Peyer's patch (tissue), 4 donors: ENCODE measurements at regions not wholly inside any gene's neighbourhood (a gene's known extent, or its start where the extent isn't known, plus 50 kb on each side); places are given as distances from the start of the nearest gene placed in this dataset.

Source experiments
- DNase-seq, 3 donors: peaks; one replicate each; pipeline ENCODE4 v3.0.0-alpha.2; 2017 to 2019
- H3K27ac ChIP-seq, 4 donors: fragments of 200-600 bp; sonication (generic); one replicate each; pipeline ENCODE4 v1.5.1; 2016 to 2019
- H3K27me3 ChIP-seq, 2 donors: fragments of 200-600 bp; sonication (generic); one replicate each; pipeline ENCODE4 v1.5.1; 2019
- H3K36me3 ChIP-seq, 3 donors: fragments of 200-600 bp; sonication (generic); one replicate each; pipeline ENCODE4 v1.5.1; 2016 to 2019
- H3K4me1 ChIP-seq, 4 donors: fragments of 200-600 bp; sonication (generic); one replicate each; pipeline ENCODE4 v1.5.1; 2016 to 2019
- H3K4me3 ChIP-seq, 4 donors: fragments of 200-600 bp; sonication (generic); 1 replicate in 3 of 4; 2 replicates in 1 of 4; pipeline ENCODE4 v1.5.1; 2016 to 2019; ENCODE audit warnings: mild to moderate bottlenecking in 1 of 4
- H3K9me3 ChIP-seq, 4 donors: fragments of 200-600 bp; sonication (generic); one replicate each; pipeline ENCODE4 v1.5.1; 2016 to 2019; ENCODE audit warnings: mild to moderate bottlenecking in 1 of 4
- POLR2A ChIP-seq, 2 donors: fragments of 450-650 bp; IDR thresholded peaks; one replicate each; pipeline ENCODE4 v1.5.1; 2017; ENCODE audit warnings: antibody characterized with exemption in 2 of 2, mild to moderate bottlenecking in 2 of 2, moderate library complexity in 2 of 2
- TF ChIP-seq, protein P1 (sequence below), 6 experiments: fragments of 450-650 bp in 4 of 6; fragments of 200-600 bp in 2 of 6; sonication (generic) in 1 of 6; IDR thresholded peaks; one replicate each; pipeline ENCODE4 v1.5.1; 2017 to 2019; ENCODE audit warnings: antibody characterized with exemption in 6 of 6, mild to moderate bottlenecking in 3 of 6, moderate library complexity in 1 of 6

DNA sequence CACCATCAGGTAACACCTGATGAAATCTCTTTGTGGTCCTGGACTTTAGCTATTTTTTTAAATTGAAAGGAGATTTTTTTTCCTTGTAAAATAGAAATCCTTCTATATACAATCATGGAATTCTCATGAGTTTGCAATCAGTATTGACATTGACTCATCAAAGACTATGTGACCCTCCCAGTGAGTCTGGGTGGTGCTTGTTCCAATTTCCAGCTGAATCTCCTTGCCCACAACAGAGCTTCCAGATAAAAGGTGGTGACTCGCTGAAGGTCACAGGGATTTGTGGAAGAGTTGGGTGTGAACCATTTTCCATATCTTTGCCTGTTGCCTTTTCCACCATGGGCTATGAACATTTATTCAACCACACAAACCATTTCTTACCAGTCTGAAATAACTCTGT lies 486.6 kb downstream of the AJAP1 start:
- Histone ChIP-seq H3K4me3 (no peak overlapping the region), H3K4me1 (no peaks in the 10 kb centered on the region), H3K36me3 (no peaks in the 10 kb centered on the region), H3K27ac (no peak overlapping the region), H3K27me3 (no peaks in the 10 kb centered on the region), H3K9me3 (no peaks in the 10 kb centered on the region)
- TF ChIP-seq, protein P1, sequence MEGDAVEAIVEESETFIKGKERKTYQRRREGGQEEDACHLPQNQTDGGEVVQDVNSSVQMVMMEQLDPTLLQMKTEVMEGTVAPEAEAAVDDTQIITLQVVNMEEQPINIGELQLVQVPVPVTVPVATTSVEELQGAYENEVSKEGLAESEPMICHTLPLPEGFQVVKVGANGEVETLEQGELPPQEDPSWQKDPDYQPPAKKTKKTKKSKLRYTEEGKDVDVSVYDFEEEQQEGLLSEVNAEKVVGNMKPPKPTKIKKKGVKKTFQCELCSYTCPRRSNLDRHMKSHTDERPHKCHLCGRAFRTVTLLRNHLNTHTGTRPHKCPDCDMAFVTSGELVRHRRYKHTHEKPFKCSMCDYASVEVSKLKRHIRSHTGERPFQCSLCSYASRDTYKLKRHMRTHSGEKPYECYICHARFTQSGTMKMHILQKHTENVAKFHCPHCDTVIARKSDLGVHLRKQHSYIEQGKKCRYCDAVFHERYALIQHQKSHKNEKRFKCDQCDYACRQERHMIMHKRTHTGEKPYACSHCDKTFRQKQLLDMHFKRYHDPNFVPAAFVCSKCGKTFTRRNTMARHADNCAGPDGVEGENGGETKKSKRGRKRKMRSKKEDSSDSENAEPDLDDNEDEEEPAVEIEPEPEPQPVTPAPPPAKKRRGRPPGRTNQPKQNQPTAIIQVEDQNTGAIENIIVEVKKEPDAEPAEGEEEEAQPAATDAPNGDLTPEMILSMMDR (IDR thresholded peaks at IDR 0.05) = no peak
- no peak for TF ChIP-seq POLR2A (IDR thresholded peaks at IDR 0.05)
- no peak for DNase-seq

DNA sequence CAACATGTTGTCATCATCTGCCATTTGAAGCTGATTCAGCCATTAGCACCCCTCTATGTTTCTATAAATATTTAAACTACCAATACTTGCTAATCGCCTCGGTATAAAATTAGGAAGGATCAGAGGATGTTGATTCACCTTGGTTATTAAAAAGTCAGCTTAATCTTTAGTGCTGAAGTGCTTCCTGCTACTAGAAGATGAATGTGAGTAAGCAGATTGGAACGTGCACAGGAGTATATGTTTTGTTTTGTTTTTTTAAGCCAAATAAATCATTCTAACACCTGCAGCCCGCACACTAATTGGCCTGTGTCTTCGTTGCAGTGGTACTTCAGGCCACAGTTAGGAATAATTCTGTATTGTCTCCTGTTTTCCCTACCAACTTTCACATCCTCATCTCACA lies 485.7 kb downstream of the AJAP1 start:
- Histone ChIP-seq H3K27ac (no peak overlapping the region), H3K27me3 (no peaks in the 10 kb centered on the region), H3K4me3 (no peak overlapping the region), H3K36me3 (no peaks in the 10 kb centered on the region), H3K9me3 (no peaks in the 10 kb centered on the region), H3K4me1 (no peaks in the 10 kb centered on the region)
- no peak for DNase-seq
- TF ChIP-seq, protein P1 (IDR thresholded peaks at IDR 0.05) = no peak
- no peak for TF ChIP-seq POLR2A (IDR thresholded peaks at IDR 0.05)

DNA sequence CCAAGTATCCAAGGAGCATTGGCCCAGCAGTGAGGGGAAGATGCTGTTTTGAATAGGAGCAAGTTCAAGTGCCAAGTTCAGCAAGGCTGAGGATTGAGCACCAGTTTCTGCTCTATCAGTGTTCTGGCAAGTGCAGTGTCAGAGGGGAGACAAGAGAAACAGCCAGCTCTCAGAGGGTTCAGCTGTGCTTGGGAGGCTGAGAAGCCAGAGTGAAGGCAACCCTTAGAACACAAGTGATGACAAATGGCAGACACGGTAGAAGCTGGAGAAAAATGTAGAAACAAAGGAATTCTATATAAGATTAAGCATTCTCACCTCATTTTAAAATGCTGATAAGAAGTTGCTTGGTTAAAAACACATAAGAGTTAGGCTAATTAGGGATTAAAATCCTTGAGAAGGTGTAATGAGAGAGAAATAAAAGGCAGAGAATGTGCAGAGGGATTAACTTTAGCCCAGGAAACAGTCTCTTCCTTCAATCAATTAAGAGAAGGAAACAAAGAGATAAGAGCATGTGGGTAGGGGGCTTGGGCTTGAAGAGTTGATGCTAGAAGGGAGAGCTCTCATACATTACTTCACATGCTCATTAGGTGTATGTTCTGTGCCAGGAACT lies 475.4 kb downstream of the AJAP1 start:
- TF ChIP-seq POLR2A (IDR thresholded peaks at IDR 0.05) = no peak
- TF ChIP-seq, protein P1 (IDR thresholded peaks at IDR 0.05) = no peak
- no peaks in the 10 kb centered on the region for H3K4me1 ChIP-seq
- DNase-seq = no peak
- peaks cover 0 to 4% (median 0%) of the 10 kb centered on the region in 4 donors for H3K9me3 ChIP-seq
- no peak overlapping the region for H3K27ac ChIP-seq
- no peaks in the 10 kb centered on the region for H3K27me3 ChIP-seq
- no peaks in the 10 kb centered on the region for H3K36me3 ChIP-seq
- no peak overlapping the region for H3K4me3 ChIP-seq

DNA sequence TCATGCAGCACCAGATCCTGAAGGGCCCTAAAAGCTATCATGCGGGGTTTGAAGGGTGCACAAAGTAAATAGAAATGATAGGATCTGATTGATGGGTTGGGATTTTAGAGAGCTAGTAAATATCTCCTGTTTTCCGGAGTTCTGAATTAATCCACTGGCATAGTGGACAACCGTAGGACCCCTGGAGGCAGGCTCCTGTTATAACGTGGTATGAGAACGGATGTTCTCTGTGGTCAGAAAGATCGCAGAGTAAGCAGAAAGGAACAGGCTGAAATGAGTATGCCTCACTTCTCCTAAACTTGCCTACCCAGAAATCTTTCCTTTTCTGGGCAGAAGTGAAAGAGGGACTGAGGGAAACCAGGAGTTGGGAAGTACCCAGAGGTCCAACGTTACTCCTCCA lies 470.8 kb downstream of the AJAP1 start:
- Histone ChIP-seq H3K36me3 (no peaks in the 10 kb centered on the region), H3K4me1 (no peaks in the 10 kb centered on the region), H3K4me3 (no peak overlapping the region), H3K27ac (no peak overlapping the region), H3K9me3 (peaks cover 0 to 4% (median 0%) of the 10 kb centered on the region in 4 donors), H3K27me3 (no peaks in the 10 kb centered on the region)
- DNase-seq = no peak
- no peak for TF ChIP-seq POLR2A (IDR thresholded peaks at IDR 0.05)
- TF ChIP-seq, protein P1 (IDR thresholded peaks at IDR 0.05) = no peak

DNA sequence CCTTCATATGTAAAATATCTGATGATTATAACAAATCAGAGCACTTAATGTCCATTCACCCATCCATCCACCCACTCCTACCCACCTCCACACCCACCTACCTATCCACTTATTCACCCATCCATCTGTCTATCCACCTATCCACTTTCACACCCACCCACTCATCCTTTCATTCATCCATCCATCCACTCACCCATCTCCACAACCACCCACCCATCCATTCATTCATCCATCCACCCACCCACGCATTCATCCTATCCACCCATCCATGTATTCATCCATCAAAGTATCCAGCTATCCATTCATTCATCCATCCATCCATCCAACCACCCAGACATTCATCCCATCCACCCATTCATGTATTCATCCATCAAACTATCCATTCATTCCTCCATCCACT lies 466.1 kb downstream of the AJAP1 start:
- Histone ChIP-seq H3K27ac (no peak overlapping the region), H3K4me1 (no peaks in the 10 kb centered on the region), H3K4me3 (no peak overlapping the region), H3K36me3 (no peaks in the 10 kb centered on the region), H3K9me3 (no peaks in the 10 kb centered on the region), H3K27me3 (no peaks in the 10 kb centered on the region)
- TF ChIP-seq, protein P1 (IDR thresholded peaks at IDR 0.05) = no peak
- TF ChIP-seq POLR2A (IDR thresholded peaks at IDR 0.05) = no peak
- no peak for DNase-seq
